ENCODE measurements at regions not wholly inside any gene's neighbourhood (a gene's known extent, or its start where the extent isn't known, plus 50 kb on each side); places are given as distances from the start of the nearest gene placed in this dataset.

- TF ChIP-seq CTCF (conservative IDR thresholded peaks at IDR 0.05): no peak
- no peak for TF ChIP-seq EZH2 (IDR thresholded peaks at IDR 0.05; ENCODE audit: low read depth)
Measured at GRCh38 chr2:67260343-67261277, 136.5 kb upstream of the ETAA1 start.
